B cell (primary cell): ENCODE measurements at regions not wholly inside any gene's neighbourhood (a gene's known extent, or its start where the extent isn't known, plus 50 kb on each side); places are given as distances from the start of the nearest gene placed in this dataset.

Experiments used
- ATAC-seq: fragments of 200-7000 bp; cut with Tn5 transposase; one replicate; pipeline ENCODE4 v1.10.0; 2021; ENCODE audit warnings: low read depth, mild to moderate bottlenecking, moderate number of reproducible peaks, moderate library complexity
- CTCF ChIA-PET: fragments of 350-600 bp; sonication (Branson Sonifier 250); formaldehyde crosslinking; loops from one replicate; lab custom pipeline; 2021; ENCODE audit warnings: antibody characterized with exemption, inconsistent platforms; lab: Charles Lee
- POLR2A ChIA-PET: fragments of 350-600 bp; sonication (Branson Sonifier 250); formaldehyde crosslinking; loops from one replicate; lab custom pipeline; 2021; ENCODE audit warnings: antibody characterized with exemption; lab: Charles Lee
- DNase-seq: peaks from one replicate; pipeline ENCODE4 v3.0.0; 2013
- H2AFZ ChIP-seq: 2 replicates; pipeline ENCODE4 v1.6.1; 2012; ENCODE audit warnings: mild to moderate bottlenecking, low read depth, low read length; ENCODE audit not compliant: insufficient read depth, poor library complexity, severe bottlenecking
- H3K27ac ChIP-seq, 2 donors: 1 replicate in 1 of 2; 2 replicates in 1 of 2; pipeline ENCODE4 v1.5.1; 2012 to 2013; ENCODE audit warnings: low read length in 2 of 2, mild to moderate bottlenecking in 2 of 2, moderate library complexity in 1 of 2
- H3K27me3 ChIP-seq, 4 experiments: fragments of 200-600 bp in 1 of 4; sonication (generic) in 1 of 4; replicated peaks in 1 of 4; 1 replicate in 2 of 4; 2 replicates in 2 of 4; pipeline versions ENCODE4 v1.6.1 to v1.7.0; 2013 to 2016; ENCODE audit warnings: low read length in 3 of 4, mild to moderate bottlenecking in 2 of 4, mixed read lengths in 1 of 4, moderate library complexity in 1 of 4; ENCODE audit not compliant: insufficient read depth in 4 of 4, control insufficient read depth in 3 of 4; ENCODE audit errors: control extremely low read depth in 1 of 4
- H3K36me3 ChIP-seq, 2 experiments: replicated peaks in 1 of 2; 1 replicate in 1 of 2; 2 replicates in 1 of 2; pipeline versions ENCODE4 v1.6.1 to v1.7.1; 2013; ENCODE audit warnings: low read length in 1 of 2; ENCODE audit not compliant: insufficient read depth in 2 of 2, control insufficient read depth in 1 of 2; ENCODE audit errors: control extremely low read depth in 1 of 2, extremely low read depth in 1 of 2
- H3K4me1 ChIP-seq, 2 donors: fragments of 200-600 bp in 1 of 2; sonication (generic) in 1 of 2; 1 replicate in 1 of 2; 2 replicates in 1 of 2; pipeline versions ENCODE4 v1.5.1 to v1.6.1; 2013 to 2017; ENCODE audit warnings: low read length in 2 of 2; ENCODE audit not compliant: control insufficient read depth in 2 of 2, insufficient read depth in 2 of 2
- H3K4me2 ChIP-seq: replicated peaks from 2 replicates; pipeline ENCODE3; 2012; ENCODE audit warnings: mild to moderate bottlenecking, low read depth, low read length; ENCODE audit not compliant: poor library complexity, severe bottlenecking
- H3K4me3 ChIP-seq, 5 experiments: fragments of 200-600 bp in 1 of 5; sonication (generic) in 1 of 5; 1 replicate in 3 of 5; 2 replicates in 2 of 5; pipeline versions ENCODE4 v1.5.1 to v1.7.0; 2011 to 2016; ENCODE audit warnings: low read length in 4 of 5, mild to moderate bottlenecking in 4 of 5, low read depth in 2 of 5, control low read depth in 1 of 5, moderate library complexity in 1 of 5; ENCODE audit not compliant: insufficient read depth in 1 of 5; ENCODE audit errors: control extremely low read depth in 1 of 5, extremely low read depth in 1 of 5
- H3K79me2 ChIP-seq: fragments of 200-600 bp; sonication (generic); one replicate; pipeline ENCODE4 v1.6.0; 2016; ENCODE audit warnings: low read length; ENCODE audit not compliant: control insufficient read depth, insufficient read depth
- H3K9ac ChIP-seq: fragments of 200-600 bp; sonication (generic); 2 replicates; pipeline ENCODE4 v1.6.1; 2017; ENCODE audit warnings: mild to moderate bottlenecking, low read length, moderate library complexity
- H3K9me3 ChIP-seq, 3 donors: one replicate each; pipeline versions ENCODE4 v1.6.1 to v1.7.1; 2013; ENCODE audit warnings: low read length in 2 of 3; ENCODE audit not compliant: control insufficient read depth in 2 of 3, insufficient read depth in 1 of 3; ENCODE audit errors: control extremely low read depth in 1 of 3
- H4K20me1 ChIP-seq: 2 replicates; pipeline ENCODE4 v1.6.0; 2012; ENCODE audit warnings: mild to moderate bottlenecking, low read length; ENCODE audit not compliant: insufficient read depth, control insufficient read depth, poor library complexity, severe bottlenecking
- H3K27ac Mint-ChIP-seq: one replicate; pipeline ENCODE4 v1.8.0; 2021; ENCODE audit warnings: mixed read lengths
- H3K27me3 Mint-ChIP-seq: one replicate; pipeline ENCODE4 v1.8.0; 2021; ENCODE audit warnings: mixed read lengths
- H3K4me1 Mint-ChIP-seq: one replicate; pipeline ENCODE4 v1.8.0; 2021; ENCODE audit warnings: mixed read lengths
- H3K4me3 Mint-ChIP-seq: one replicate; pipeline ENCODE4 v1.8.0; 2021; ENCODE audit warnings: mixed read lengths
- H3K9me3 Mint-ChIP-seq: one replicate; pipeline ENCODE4 v1.8.0; 2022; ENCODE audit warnings: mixed read lengths; ENCODE audit not compliant: insufficient read depth
- CTCF ChIP-seq: fragments of 200-600 bp; IDR thresholded peaks from one replicate; pipeline ENCODE4 v1.8.0; 2022; ENCODE audit warnings: antibody characterized with exemption, mild to moderate bottlenecking
- EZH2 ChIP-seq: IDR thresholded peaks from 2 replicates; pipeline ENCODE4 v1.6.1; 2012; ENCODE audit warnings: borderline replicate concordance, low read depth, mild to moderate bottlenecking, moderate library complexity, low read length; ENCODE audit not compliant: insufficient read depth, poor library complexity, severe bottlenecking
- WGBS: methylation state at CpG from one replicate; pipeline ENCODE4 v1.1.5; 2013; ENCODE audit warnings: missing lambda C conversion rate; ENCODE audit not compliant: insufficient coverage; 5-methylcytosine and 5-hydroxymethylcytosine counted together
- intact Hi-C: fragments of 100-400 bp; cut with micrococcal nuclease; formaldehyde crosslinking; loops from one replicate; pipeline ENCODE4 v1.10.0; 2022

GRCh38 chr3:168336276-168336675, 240.6 kb upstream of the GOLIM4 start:
- WGBS: no CpG with 5 or more reads among the region's 3 CpGs
- Histone ChIP-seq H3K4me2 (no peak overlapping the region), H3K9me3 (no peaks in the 10 kb centered on the region), H3K27me3 (no peaks in the 10 kb centered on the region), H3K27ac (no peak overlapping the region), H4K20me1 (no peaks in the 10 kb centered on the region), H3K4me1 (no peaks in the 10 kb centered on the region), H3K79me2 (no peaks in the 10 kb centered on the region), H3K9ac (no peak overlapping the region), H2AFZ (no peak overlapping the region), H3K36me3 (no peaks in the 10 kb centered on the region), H3K4me3 (no peak overlapping the region)
- Mint-ChIP-seq H3K9me3 (no peaks in the 10 kb centered on the region), H3K27ac (no peak overlapping the region), H3K4me3 (no peak overlapping the region), H3K27me3 (no peaks in the 10 kb centered on the region), H3K4me1 (no peaks in the 10 kb centered on the region)
- CTCF ChIA-PET: no interaction called here
- POLR2A ChIA-PET: no interaction called here
- ATAC-seq: no peak
- TF ChIP-seq EZH2 (no peak), CTCF (no peak)
- intact Hi-C loops: no loop called here
- no peak for DNase-seq

- TF ChIP-seq CTCF (no peak), EZH2 (no peak)
- no peaks in the 10 kb centered on the region for H3K4me1 Mint-ChIP-seq
- intact Hi-C loops: no loop called here
- H3K4me3 ChIP-seq: no peak overlapping the region
- no peak overlapping the region for H3K4me3 Mint-ChIP-seq
- ChIA-PET CTCF (no interaction called here), POLR2A (no interaction called here)
- no peaks in the 10 kb centered on the region for H3K36me3 ChIP-seq
- H3K4me2 ChIP-seq: no peak overlapping the region
- no peak overlapping the region for H3K27ac ChIP-seq
- DNase-seq: no peak
- H3K9ac ChIP-seq: no peak overlapping the region
- no peaks in the 10 kb centered on the region for H3K4me1 ChIP-seq
- H3K27ac Mint-ChIP-seq: no peak overlapping the region
- no peaks in the 10 kb centered on the region for H3K79me2 ChIP-seq
- H3K27me3 ChIP-seq: no peaks in the 10 kb centered on the region
- no peaks in the 10 kb centered on the region for H3K9me3 Mint-ChIP-seq
- no peak for ATAC-seq
- H4K20me1 ChIP-seq: no peaks in the 10 kb centered on the region
- no peaks in the 10 kb centered on the region for H3K27me3 Mint-ChIP-seq
- no peaks in the 10 kb centered on the region for H3K9me3 ChIP-seq
- H2AFZ ChIP-seq: no peak overlapping the region
Measured at GRCh38 chr3:168333410-168333935, 237.7 kb upstream of the GOLIM4 start.
